CD4-positive, alpha-beta T cell treated with Interleukin-1 beta for 1 hour (primary cell): ENCODE measurements at regions not wholly inside any gene's neighbourhood (a gene's known extent, or its start where the extent isn't known, plus 50 kb on each side); places are given as distances from the start of the nearest gene placed in this dataset.
"Not testable (repeated sequence)": the region's sequence is repeated elsewhere in the genome, so short reads cannot be mapped to it uniquely, and the experiment has no call there.

ENCODE experiments used
- DNase-seq, 2 donors: peaks; one replicate each; pipeline ENCODE4 v3.0.0-alpha.2; 2020 to 2022

DNA sequence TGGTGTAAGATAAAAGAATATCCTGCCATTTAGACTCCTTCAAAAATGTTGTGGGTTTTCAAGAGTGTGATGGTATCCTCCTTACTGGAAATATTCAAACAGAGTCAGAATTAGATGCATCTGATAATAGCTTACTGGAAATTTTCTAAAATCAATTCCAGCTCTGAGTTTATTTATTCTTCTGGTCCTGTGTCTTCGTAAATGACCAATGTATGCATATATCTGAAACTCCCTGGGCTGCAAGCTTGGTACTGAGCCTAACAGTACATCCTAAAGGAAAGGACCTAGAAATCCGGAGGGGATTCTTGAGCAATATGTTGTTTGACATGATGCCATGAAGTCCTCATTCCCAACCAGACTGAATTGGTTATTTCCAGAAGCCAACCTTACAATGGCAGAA is 130.4 kb downstream of the KCNE4 start:
- no peak for DNase-seq

DNA sequence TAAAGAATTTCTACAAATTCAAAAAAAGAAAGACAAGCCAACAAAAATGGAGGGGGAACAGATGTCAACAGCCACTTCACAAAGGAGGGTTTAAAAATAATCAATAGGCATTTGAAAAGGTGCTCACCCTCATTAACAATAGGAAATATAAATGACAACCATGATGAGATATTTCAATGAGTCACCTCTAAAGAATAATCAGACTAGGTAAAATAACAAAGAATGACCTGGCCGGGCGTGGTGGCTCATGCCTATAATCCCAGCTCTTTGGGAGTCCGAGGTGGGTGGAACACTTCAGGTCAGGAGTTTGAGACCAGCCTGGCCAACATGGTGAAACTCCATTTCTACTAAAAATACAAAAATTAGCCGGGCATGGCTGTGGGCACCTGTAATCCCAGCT is 133.6 kb downstream of the KCNE4 start:
- DNase-seq, result no peak

DNA sequence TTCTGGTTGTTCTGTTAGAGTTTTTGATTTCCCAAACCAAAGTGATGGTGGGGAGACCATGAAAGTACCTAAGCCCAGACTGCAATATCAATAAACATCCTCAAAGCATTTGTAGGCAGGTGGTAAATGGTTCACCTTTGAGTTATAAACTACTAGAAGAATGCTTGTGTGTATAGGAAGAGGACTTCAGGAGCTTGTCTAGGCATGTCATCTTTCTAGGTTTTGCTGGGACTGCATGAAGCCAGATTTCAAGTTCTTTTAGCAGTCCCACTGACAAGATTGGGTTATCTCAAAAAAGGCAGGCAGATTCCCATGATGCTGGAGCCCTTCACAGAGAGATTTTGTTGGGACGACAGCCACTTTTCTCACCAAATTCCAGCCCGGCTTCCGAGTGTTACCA is 135.3 kb downstream of the KCNE4 start:
- DNase-seq, result no peak

DNA sequence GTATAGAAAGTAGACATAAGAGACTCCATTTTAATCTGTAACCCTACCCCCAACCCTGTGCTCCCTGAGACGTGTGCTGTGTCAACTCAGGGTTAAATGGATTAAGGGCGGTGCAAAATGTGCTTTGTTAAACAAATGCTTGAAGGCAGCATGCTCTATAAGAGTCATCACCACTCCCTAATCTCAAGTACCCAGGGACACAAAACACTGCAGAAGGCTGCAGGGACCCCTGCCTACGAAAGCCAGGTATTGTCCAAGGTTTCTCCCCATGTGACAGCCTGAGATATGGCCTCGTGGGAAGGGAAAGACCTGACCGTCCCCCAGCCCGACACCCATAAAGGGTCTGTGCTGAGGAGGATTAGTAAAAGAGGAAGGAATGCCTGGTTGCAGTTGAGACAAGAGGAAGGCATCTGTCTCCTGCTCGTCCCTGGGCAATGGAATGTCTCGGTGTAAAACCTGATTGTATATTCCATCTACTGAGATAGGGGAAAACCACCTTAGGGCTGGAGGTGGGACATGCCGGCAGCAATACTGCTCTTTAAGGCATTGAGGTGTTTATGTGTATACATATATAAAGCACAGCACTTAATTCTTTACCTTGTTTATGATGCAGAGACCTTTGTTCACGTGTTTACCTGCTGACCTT is 138.7 kb downstream of the KCNE4 start:
- DNase-seq, result not testable (repeated sequence)

DNA sequence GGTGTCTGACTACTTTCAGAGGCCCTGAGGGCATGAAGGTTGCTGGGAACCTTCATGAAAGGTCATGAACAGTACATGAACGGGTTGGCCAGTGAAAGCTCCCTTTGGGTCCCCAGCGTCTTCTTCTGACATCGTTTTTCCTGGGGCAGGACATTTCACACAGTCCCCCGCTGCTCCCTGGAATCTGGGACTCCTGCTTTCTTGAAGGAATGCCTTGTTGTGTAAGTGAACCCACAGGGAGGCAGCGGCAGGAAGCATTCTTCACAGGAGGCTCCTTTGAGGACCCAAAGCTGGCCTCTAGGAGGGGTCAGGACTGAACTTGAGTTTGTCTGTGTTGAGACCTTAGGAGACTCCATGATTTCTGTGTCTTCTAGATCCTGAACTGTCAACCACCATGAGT is 144.3 kb downstream of the KCNE4 start:
- DNase-seq, result no peak

DNA sequence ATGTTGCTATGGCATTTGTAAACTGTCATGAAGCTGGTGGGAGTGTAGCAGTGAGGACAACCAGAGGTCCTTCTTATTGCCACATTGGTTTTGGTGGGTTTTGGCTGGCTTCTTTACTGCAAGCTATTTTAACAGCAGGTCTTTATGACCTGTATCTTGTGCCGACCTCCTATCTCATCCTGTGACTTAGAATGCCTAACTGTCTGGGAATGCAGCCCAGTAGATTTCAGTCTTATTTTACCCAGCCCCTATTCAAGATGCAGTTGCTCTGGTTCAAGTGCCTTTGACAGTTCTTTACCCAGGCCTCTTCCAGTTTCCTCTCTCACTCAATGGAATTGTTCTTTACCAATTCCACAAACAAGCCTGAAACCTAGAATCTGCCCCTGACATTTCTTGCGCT is 145.1 kb downstream of the KCNE4 start:
- no peak for DNase-seq

DNA sequence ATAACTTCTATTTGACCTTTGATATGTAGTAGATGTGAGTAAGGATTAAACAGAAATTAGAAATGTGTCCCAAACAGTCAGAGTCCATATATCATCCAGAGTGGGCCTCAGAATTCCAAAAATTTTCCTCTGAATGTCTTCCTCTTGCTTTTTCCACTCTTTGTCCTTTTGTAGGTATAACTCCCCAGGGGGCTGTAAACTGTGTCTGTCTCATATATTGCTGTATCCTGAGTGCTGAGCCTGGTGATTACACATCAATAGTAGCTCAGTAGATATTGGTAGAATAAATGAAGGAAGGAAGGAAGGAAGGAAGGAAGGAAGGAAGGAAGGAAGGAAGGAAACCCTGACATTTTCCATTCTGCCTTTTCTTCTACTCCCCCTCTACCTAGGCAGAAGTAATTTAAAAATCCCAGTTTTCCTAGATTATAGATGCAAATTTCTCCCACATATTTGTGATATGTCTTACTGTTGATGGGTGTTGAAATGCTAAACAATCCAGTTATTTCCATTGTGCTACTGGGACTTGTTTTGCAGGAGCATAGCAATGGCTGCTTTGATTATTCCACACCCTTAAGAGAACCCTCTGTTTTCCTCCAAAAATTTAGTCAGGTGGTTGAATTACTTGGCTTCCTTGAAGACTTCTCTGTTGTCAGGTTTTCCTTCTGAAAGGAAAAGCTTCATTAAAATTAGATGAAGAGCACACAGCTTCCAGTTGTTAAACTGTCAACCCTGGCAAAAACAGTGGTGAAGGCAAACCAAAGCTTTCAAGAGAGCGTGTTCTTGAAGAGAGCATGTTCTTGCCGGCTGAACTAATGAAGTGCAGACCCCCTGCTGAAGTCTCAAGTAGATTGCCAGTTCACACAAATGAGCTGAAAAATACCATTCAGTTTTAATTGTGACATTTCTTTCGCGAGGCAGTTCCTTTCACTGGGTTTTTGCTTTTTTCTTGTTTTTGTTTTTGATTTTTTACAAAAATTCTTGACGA is 147.8 kb downstream of the KCNE4 start:
- DNase-seq, result no peak

DNA sequence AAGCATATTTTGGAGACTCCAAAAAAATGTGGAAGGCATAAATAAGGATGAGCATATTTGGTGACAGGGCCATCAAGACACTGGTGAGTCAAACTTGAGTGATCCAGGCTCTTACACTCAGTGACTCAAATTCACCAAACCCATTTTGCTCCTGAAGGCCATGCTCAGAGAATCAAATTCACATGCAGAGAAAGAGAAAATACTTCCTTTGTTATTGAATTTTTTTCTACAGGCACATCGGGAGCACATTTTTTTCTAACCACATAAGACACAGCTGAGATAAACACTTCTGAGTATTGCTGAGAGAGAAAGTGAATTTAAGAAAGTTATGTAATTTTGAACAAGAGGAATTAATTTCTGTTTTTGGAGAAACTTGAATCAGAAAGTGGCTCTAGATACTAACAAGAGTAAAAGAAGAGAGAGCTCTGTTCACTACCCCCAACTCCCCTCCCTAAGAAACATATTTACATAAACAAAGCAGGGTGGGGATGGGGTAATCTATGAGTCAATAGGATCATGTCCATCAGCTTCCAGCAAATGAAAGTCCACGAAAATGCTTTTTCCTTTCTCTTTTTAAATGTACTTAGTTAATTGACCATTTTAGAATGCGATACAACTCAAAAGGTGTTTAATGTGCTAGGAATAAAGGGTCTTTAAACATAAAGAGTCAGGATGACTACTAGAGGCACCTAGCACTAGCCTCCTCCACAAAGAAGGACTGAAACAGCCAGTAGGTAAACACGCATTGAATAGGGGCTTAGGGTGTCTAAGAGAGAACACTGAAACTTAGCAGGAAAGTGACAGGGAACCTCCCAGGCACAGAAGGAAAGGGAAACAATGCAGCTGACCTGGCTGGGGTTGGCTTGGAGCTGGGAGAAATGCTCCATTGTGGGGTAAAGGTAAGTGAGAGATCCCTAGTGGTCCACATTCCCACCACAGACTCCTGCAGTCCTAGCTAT is 152.3 kb downstream of the KCNE4 start:
- no peak for DNase-seq

DNA sequence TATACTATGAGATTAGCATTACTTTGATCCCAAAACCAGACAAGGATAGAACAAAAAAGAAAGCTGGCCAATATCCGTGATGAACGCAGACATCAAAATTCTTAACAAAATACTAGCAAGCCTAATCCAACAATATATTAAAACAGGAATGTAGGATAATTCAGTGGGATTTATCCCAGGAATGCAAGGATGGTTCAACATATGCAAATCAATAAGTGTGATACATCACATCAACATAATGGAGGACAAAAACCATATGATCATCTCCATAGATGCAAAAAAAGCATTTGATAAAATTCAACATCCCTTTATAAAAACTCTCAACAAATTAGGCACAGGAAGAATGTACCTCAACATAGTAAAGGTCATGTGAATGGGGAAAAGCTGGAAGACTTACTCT is 158.5 kb downstream of the KCNE4 start:
- DNase-seq, result no peak

DNA sequence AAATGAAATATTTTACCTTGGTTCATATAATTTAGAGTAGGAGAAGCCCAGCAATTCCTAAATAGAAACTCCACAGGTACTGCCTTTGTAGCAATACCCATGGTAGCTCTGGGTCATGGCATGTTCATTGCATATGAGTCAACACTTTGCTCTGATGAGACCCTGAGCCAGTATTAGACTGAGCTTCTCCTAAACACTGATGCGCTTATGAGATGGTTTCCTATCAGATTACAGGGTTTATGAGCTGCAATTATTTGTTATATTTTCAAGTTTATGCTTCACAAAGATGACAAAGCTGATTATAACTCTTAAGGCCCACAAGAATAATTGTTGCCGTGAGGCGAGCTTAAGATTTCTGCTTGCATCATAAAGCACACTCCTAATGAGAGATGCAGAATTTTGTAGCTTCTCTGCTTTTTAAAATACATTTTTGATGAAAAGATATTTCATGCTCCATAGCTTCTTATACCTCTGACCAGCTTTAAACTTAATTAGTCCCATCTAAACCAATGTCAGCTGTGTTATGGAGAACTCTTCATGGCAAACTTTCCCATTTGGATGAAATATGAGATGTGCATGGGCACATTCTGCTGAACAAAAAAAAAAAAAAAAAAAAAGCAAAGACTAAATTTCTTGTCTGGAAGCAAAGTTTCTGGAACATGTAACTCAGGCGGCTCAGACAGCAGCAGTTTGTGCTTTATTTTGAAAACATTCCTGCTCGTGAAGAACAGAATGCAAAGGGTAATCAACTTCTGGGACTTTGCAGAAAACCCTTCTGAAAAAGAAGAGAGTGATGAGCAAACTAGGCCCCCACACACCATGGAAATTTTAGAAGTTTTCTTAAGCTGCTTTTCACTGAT is 162.6 kb downstream of the KCNE4 start:
- no peak for DNase-seq

DNA sequence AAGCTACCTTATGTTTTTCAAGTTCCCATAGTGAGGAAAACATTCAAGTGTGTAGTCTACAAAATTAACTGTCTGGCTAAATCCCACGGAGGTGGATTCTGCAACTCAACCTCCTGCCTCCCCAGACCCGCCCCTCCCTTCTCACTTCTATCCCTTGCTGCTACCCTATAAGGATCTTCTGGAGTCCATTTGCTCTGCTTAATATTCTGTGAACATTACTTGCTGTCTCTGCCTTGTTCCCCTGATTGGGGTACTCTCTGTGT is 163.2 kb downstream of the KCNE4 start:
- no peak for DNase-seq

DNA sequence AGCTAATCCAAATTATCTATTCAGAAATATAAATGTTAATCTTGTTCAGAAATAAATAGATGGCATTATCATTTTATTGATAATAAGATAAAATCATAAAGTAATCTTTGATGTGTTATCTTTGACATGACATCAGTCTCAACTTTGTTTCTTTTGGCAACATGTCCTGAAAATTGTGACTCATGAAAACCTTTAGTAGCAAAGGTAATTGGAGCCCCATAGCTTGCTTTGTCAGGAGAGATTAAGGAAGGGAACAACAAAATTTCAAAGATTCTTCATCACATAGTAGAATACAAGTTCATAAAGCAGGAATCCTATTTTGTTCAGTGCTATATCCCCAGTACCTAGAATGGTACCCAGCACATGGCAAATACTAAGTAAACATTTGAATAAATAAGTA is 165.4 kb downstream of the KCNE4 start:
- no peak for DNase-seq

DNA sequence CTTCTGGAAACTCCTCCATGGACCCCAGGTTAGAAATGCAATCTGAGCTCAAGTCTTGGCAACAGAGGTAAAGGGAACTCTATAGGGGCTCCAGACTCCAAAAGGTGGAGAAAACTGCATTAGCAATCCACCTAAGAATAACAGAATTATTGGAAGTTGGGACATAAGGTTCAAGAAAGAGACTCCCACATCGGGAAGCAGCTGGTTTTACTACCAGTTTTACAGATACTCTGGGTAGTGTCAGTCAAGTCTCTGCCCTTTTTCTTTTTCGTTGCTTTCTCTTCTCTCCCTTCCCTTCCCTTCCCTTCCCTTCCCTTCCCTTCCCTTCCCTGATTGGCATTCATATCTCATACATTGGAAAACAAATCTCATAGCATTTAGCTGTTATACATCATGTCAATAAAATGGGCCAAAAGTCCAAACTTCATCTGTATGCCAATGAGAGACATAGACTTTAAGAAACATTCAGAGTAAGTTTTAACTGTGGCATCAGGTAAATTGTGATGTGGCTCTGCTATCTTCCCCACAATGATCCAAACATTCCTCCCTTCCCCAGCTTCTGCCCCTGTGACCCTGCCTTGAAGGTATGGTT is 166.7 kb downstream of the KCNE4 start:
- DNase-seq, result no peak

DNA sequence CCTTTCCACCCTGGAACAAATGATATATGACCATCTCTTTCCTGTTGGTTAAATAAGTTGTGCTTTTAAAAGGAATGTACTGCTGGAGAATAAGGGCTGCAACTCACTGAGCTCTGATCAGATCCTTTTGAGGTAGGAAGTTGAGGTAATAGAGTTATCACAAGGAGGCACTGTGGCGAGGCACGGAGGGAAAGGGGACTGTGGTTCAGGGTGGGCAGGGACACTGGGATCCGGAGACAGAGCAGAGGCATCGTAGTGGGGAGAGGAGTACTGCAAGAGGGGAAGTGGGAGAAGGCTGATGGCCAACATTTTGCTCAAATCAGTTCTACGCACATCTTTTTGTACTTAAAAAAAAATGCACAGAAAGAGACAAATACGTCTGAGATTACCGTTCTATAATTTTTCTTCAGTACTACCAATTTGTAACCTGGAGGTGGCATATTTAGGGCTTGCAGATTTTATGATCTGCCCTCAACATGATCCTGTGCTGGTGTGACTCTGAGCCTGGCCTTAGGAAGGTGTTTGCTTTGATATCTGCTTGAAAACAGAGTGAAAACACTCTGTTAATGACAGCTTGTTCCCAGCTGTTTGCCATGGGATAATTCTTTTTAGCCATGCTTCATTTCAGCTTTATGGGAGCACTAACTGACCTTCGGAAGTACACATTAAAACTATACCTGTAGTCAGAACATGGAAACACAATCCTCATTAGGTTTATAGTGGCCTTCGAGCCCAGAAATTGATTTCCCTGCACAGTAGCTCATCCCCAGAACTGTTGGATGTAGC is 168.1 kb downstream of the KCNE4 start:
- DNase-seq, result no peak

DNA sequence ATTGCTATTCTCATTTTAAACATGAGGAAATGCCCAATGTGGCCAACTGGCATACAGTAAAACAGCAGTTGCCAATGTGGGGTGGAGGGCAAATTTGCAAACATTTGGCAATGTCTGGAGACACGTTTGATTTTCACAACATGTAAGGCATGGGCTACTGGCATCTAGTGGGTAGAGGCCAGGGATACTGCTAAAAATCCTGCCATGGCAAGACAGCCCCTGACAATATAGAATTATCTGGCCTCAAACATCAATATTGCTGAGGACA is 168.6 kb downstream of the KCNE4 start:
- DNase-seq, result no peak

DNA sequence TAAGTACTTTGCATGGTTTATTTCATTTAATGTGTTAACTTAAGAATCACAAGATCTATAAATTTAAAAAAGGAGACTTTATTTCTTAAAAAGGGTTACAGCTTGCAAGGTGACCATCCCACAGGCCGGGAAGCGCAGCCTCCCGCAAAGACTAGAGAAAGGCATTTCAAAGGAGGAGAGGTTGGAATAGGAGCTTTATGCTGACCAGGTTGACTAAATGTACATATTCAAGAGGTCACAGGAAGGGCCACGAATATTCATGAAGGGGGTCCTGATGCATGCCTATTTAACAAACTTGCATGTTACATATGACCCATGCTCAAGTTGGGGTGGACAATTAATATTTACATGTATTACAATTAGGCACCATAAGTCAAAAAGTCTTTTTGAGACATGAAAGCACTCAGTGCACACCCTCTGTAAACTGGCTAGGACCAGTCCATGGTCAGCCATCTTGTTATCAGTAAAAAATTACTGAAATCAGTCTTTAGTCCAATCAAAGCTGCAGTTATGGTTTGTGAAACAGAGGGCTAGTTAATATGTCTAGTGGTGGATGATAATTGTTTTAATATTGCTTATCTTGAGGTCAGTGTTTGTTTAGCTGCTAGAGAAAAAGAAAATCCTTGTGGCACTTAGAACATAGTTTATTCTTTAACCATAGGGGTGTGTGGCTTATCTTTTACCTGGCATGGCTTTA is 169.3 kb downstream of the KCNE4 start:
- DNase-seq, result no peak

DNA sequence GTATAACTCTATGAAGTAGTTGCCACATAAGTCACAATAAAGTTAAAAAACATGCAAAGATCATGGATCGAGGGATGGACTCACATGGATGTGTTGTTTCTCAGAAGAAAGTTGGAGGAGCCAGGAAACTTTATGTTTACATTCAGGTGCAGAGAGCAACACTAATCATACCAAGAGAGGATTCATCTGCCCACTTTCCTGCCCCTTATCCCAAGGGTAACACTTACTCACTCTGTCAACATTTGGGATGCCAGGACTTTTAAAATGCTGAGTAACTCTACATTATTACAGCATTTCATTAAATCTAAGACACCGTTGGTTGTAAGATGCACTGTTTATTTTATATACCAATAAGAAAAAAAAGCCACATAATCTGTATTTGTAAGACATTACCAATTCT is 170.4 kb downstream of the KCNE4 start:
- DNase-seq, result no peak

DNA sequence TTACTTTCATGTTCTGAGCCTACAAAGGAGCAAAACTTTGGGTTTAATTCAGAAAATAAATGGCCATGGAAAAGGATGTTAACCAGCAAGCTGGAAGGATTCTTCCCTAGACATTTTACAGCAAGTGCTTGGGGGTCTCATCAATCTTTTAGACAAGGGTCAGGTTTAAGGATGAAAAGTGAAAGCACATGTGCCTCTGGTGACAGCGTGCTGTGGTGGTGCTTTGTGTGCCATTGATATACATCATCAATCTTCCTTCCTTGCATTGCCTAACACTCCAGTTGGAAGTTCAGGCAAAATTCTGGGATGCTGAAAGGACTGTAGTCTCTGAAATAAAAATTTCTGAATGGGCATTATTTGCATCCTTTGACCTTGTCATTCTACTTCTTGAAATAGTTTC is 171.2 kb downstream of the KCNE4 start:
- no peak for DNase-seq

DNA sequence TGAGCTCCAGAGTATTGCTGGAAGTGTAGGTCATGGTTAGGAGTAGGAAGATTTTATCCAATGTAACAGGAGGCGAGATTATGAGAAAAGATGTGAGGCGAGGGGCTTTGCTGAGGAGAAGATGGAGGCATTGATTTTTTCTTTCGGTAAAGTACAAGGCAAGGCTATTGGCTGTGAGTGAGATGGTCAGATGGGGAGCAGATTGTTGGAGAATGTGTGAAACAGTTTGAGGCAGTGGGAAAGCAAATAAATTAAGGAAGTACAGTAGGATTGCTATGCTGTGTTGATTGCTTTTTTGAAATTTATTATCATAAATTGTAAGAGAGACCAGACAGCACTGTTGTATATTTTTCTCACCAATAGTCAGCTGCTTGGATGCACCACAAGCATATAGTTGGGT is 173.3 kb downstream of the KCNE4 start:
- DNase-seq, result no peak

DNA sequence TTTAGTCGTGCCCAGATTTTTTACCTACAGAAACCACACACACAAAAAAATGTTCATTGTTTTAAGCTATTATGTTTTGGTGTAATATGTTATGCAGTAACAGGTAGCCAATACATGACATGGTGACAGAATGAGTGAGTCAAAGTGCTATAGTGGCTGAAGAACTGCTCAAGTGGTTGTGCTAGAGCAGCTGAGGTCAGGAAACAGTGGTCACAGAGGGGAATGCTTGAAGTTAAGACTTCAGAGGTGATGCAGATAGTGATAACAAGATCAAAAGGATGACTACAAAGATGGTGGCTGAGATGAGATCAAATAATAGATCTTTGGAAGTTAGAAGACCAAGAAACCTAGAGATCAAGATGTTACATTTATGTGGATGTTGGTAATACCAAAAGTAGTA is 174.3 kb downstream of the KCNE4 start:
- DNase-seq, result no peak

DNA sequence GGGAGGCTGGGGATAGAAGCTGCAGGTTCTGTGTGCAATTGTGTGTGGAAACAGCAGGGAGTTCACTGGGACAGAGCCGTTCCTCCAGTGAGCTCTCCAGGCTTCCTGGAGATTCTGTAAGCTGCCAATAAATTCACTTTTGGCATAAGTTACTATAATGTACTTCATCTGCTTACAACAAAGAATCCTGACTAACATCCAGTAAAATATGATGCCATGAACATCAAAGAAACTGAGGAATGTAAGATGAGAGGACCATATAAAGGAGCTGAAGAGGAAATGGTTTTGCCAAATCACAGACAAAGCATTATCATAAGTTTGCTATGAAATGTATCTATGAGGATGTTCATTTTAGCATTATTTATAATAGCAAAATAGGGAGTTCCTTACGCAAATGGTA is 175.3 kb downstream of the KCNE4 start:
- no peak for DNase-seq
